Endothelial cell of umbilical vein (primary cell): ENCODE measurements at regions not wholly inside any gene's neighbourhood (a gene's known extent, or its start where the extent isn't known, plus 50 kb on each side); places are given as distances from the start of the nearest gene placed in this dataset.

ENCODE experiments used
- BruUV-seq: library from RNA; stranded (reverse); fragments of 400-500 nt; replicated peaks from 2 replicates; lab custom pipeline; 2021; lab: Mats Ljungman, UMichigan
- CTCF ChIA-PET: fragments of 300-600, 350-600 bp; sonication (Branson Sonifier 250); formaldehyde crosslinking; loops from one replicate; lab custom pipeline; 2021; ENCODE audit warnings: antibody characterized with exemption, inconsistent platforms; lab: Charles Lee
- POLR2A ChIA-PET: fragments of 300-600, 350-600 bp; sonication (Branson Sonifier 250); formaldehyde crosslinking; loops from one replicate; lab custom pipeline; 2021; ENCODE audit warnings: antibody characterized with exemption, inconsistent platforms; lab: Charles Lee
- DNase-seq: peaks from one replicate; pipeline ENCODE4 v3.0.0-alpha.2; 2011; ENCODE audit warnings: low read depth, low spot score
- FAIRE-seq: peaks from 2 replicates; lab custom pipeline; 2011; peaks lifted over from hg19 to GRCh38; lab: Jason Lieb, UNC
- H2AFZ ChIP-seq: 2 replicates; pipeline ENCODE4 v1.6.0; 2012; ENCODE audit warnings: low read depth, low read length, control low read depth, inconsistent platforms
- H3K27ac ChIP-seq: 2 replicates; pipeline ENCODE4 v1.5.1; 2011; ENCODE audit warnings: low read depth, mild to moderate bottlenecking, control low read depth, low read length, moderate library complexity; ENCODE audit not compliant: insufficient read depth
- H3K27me3 ChIP-seq, 2 experiments: 2 replicates each; pipeline versions ENCODE4 v1.6.0 to v1.6.1; 2011; ENCODE audit warnings: low read length in 2 of 2, mixed read lengths in 1 of 2; ENCODE audit not compliant: control insufficient read depth in 2 of 2, insufficient read depth in 2 of 2
- H3K36me3 ChIP-seq, 2 experiments: 2 replicates in 1 of 2; 3 replicates in 1 of 2; pipeline ENCODE4 v1.5.1; 2011; ENCODE audit warnings: low read length in 2 of 2, mild to moderate bottlenecking in 1 of 2, moderate library complexity in 1 of 2; ENCODE audit not compliant: control insufficient read depth in 2 of 2, insufficient read depth in 2 of 2; ENCODE audit errors: extremely low read depth in 1 of 2
- H3K4me1 ChIP-seq: 3 replicates; pipeline ENCODE4 v1.5.1; 2011; ENCODE audit warnings: mild to moderate bottlenecking, low read length; ENCODE audit not compliant: control insufficient read depth, insufficient read depth; ENCODE audit errors: extremely low read depth
- H3K4me2 ChIP-seq: 2 replicates; pipeline ENCODE4 v1.6.1; 2011; ENCODE audit warnings: low read length, control low read depth, mixed read lengths; ENCODE audit not compliant: insufficient read depth
- H3K4me3 ChIP-seq, 3 experiments: fragments of 200-600 bp in 1 of 3; sonication (generic), shearing (Covaris generic) in 1 of 3; replicated peaks in 1 of 3; 2 replicates each; pipeline ENCODE4 v1.5.1; 2011 to 2016; ENCODE audit warnings: control low read depth in 3 of 3, low read length in 3 of 3, mild to moderate bottlenecking in 2 of 3, inconsistent platforms in 1 of 3, low read depth in 1 of 3, moderate library complexity in 1 of 3; ENCODE audit not compliant: insufficient read depth in 1 of 3
- H3K79me2 ChIP-seq: 2 replicates; pipeline ENCODE4 v1.6.0; 2012; ENCODE audit warnings: low read length, inconsistent platforms; ENCODE audit not compliant: control insufficient read depth, insufficient read depth
- H3K9ac ChIP-seq: replicated peaks from 2 replicates; pipeline ENCODE3; 2011; ENCODE audit warnings: low read length, control low read depth; ENCODE audit not compliant: insufficient read depth; ENCODE audit errors: extremely low read depth
- H3K9me1 ChIP-seq: replicated peaks from 3 replicates; pipeline ENCODE4 v1.6.0; 2011; ENCODE audit warnings: mild to moderate bottlenecking, low read length; ENCODE audit not compliant: control insufficient read depth, insufficient read depth; ENCODE audit errors: extremely low read depth
- H3K9me3 ChIP-seq: replicated peaks from 2 replicates; pipeline ENCODE4 v1.5.1; 2012; ENCODE audit warnings: low read length, inconsistent platforms; ENCODE audit not compliant: control insufficient read depth, insufficient read depth
- H4K20me1 ChIP-seq: replicated peaks from 2 replicates; pipeline ENCODE3; 2011; ENCODE audit warnings: mild to moderate bottlenecking, low read length; ENCODE audit not compliant: control insufficient read depth, insufficient read depth; ENCODE audit errors: extremely low read depth
- CTCF ChIP-seq, 2 donors: IDR thresholded peaks; 1 replicate in 1 of 2; 2 replicates in 1 of 2; pipeline ENCODE4 v1.5.1; 2011; ENCODE audit warnings: low read length in 2 of 2, mild to moderate bottlenecking in 2 of 2, moderate library complexity in 2 of 2, control low read depth in 1 of 2, inconsistent platforms in 1 of 2, low read depth in 1 of 2; ENCODE audit not compliant: insufficient read depth in 1 of 2; ENCODE audit errors: extremely low read depth in 1 of 2
- EZH2 ChIP-seq: IDR thresholded peaks from 2 replicates; pipeline ENCODE4 v1.6.1; 2012; ENCODE audit warnings: borderline replicate concordance, low read depth, mild to moderate bottlenecking, moderate library complexity, low read length, inconsistent platforms; ENCODE audit not compliant: severe bottlenecking
- FOS ChIP-seq: IDR thresholded peaks from 2 replicates; pipeline ENCODE4 v1.6.1; 2011; ENCODE audit warnings: mild to moderate bottlenecking, low read length, moderate library complexity, borderline replicate concordance; ENCODE audit not compliant: insufficient read depth
- GATA2 ChIP-seq: IDR thresholded peaks from 2 replicates; pipeline ENCODE4 v1.7.0; 2011; ENCODE audit warnings: low read depth, mild to moderate bottlenecking, moderate library complexity, mixed read lengths, low read length; ENCODE audit not compliant: insufficient read length, insufficient read depth
- JUN ChIP-seq: IDR thresholded peaks from 2 replicates; pipeline ENCODE4 v1.6.1; 2011; ENCODE audit warnings: borderline replicate concordance, low read depth; ENCODE audit not compliant: insufficient read length, insufficient read depth
- MAX ChIP-seq: IDR thresholded peaks from 2 replicates; pipeline ENCODE4 v1.6.1; 2011; ENCODE audit not compliant: insufficient read depth, insufficient read length
- MYC ChIP-seq: IDR thresholded peaks from one replicate; pipeline ENCODE4 v1.6.1; 2011; ENCODE audit warnings: mild to moderate bottlenecking, low read depth, low read length
- POLR2A ChIP-seq: IDR thresholded peaks from 2 replicates; pipeline ENCODE4 v1.6.1; 2012; ENCODE audit warnings: low read depth, mild to moderate bottlenecking, control low read depth, low read length
- POLR2AphosphoS5 ChIP-seq: IDR thresholded peaks from 2 replicates; pipeline ENCODE4 v1.6.1; 2012; ENCODE audit warnings: low read depth, mild to moderate bottlenecking, control low read depth, low read length, moderate library complexity; ENCODE audit not compliant: insufficient read depth
- dilution Hi-C: fragments of 300-500 bp; cut with MboI; formaldehyde crosslinking; loops from one replicate; pipeline ENCODE4 v1.15.0; 2019; ENCODE audit warnings: low sequenced_read_pairs; ENCODE audit not compliant: extremely low pct_ligation_motif_present
- intact Hi-C: fragments of 100-400 bp; cut with micrococcal nuclease; formaldehyde crosslinking; loops from one replicate; pipeline ENCODE4 v1.10.0; 2022

DNA sequence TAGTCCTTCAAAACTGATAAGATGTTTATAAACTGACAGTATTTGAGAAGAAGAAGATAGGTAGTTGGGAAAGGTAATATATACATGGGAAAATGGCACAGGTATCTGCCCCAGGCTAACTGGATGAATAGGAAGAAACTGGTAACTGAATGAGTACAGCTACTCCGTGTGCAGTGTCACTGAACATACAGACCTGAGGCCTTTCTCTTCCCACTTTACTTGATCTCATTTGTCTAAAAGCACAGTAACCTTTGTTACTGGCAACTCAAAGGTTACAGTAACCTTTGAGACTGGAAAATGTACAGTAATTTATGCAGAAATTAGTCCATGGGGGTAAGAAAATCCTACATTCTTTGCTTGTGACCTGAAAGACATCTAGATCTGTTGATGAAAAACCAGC lies 735.0 kb upstream of the RIOK2 start:
- H3K9me1 ChIP-seq, result no peaks in the 10 kb centered on the region
- H3K9me3 ChIP-seq, result no peaks in the 10 kb centered on the region
- H3K4me2 ChIP-seq, result no peak overlapping the region
- no peaks in the 10 kb centered on the region for H3K79me2 ChIP-seq
- no peak overlapping the region for H3K9ac ChIP-seq
- no peak overlapping the region for H3K4me3 ChIP-seq
- H2AFZ ChIP-seq, result no peak overlapping the region
- TF ChIP-seq POLR2AphosphoS5, result no peak
- TF ChIP-seq CTCF (IDR thresholded peaks at IDR 0.05; ENCODE audit: extremely low read depth in 1 of 2, insufficient read depth in 1 of 2, low read depth in 1 of 2, low read length in 2 of 2), result no peak
- no peak for TF ChIP-seq MYC
- TF ChIP-seq GATA2, result no peak
- TF ChIP-seq FOS, result no peak
- no peak for TF ChIP-seq EZH2
- TF ChIP-seq MAX, result no peak
- no peak for TF ChIP-seq JUN
- TF ChIP-seq POLR2A, result no peak
- dilution Hi-C loops, result no loop called here
- no TSS peak for BruUV-seq
- CTCF ChIA-PET, result no interaction called here
- DNase-seq (no peak), FAIRE-seq (no peak)
- H3K27ac ChIP-seq, result no peak overlapping the region
- no peaks in the 10 kb centered on the region for H4K20me1 ChIP-seq
- H3K27me3 ChIP-seq, result no peaks in the 10 kb centered on the region
- H3K4me1 ChIP-seq, result no peaks in the 10 kb centered on the region
- no peaks in the 10 kb centered on the region for H3K36me3 ChIP-seq
- POLR2A ChIA-PET, result no interaction called here
- intact Hi-C loops, result no loop called here
